ENCODE measurements at regions not wholly inside any gene's neighbourhood (a gene's known extent, or its start where the extent isn't known, plus 50 kb on each side); places are given as distances from the start of the nearest gene placed in this dataset.
"Not testable (repeated sequence)": the region's sequence is repeated elsewhere in the genome, so short reads cannot be mapped to it uniquely, and the experiment has no call there.

GRCh38 chr18:14693882-14694281 is 54.1 kb upstream of the ANKRD30B start:
- H3K36me3 Mint-ChIP-seq (ENCODE audit: low read depth); H3K4me1 Mint-ChIP-seq; POLR2A ChIA-PET; H3K27ac Mint-ChIP-seq; ATAC-seq; CTCF ChIA-PET; H3K9me3 Mint-ChIP-seq (ENCODE audit: low read depth); intact Hi-C loops (cut with DNase I, micrococcal nuclease); H3K4me3 Mint-ChIP-seq; H3K27me3 Mint-ChIP-seq: not testable (repeated sequence)
- DNase-seq = peak; percentile 8

- CTCF ChIA-PET; POLR2A ChIA-PET; ATAC-seq; H3K27ac Mint-ChIP-seq; DNase-seq; H3K27me3 Mint-ChIP-seq; H3K4me3 Mint-ChIP-seq; H3K36me3 Mint-ChIP-seq (ENCODE audit: low read depth); H3K4me1 Mint-ChIP-seq; H3K9me3 Mint-ChIP-seq (ENCODE audit: low read depth); intact Hi-C loops (cut with DNase I, micrococcal nuclease): not testable (repeated sequence)
Observed at GRCh38 chr18:14698006-14698405, 50.0 kb upstream of the ANKRD30B start.
